SU-DHL-6 (cell line): ENCODE measurements at regions not wholly inside any gene's neighbourhood (a gene's known extent, or its start where the extent isn't known, plus 50 kb on each side); places are given as distances from the start of the nearest gene placed in this dataset.

Experiments
- H2AFZ ChIP-seq: fragments of 200-600 bp; sonication (generic); 2 replicates; pipeline ENCODE4 v1.6.1; 2014; ENCODE audit warnings: low read depth, mild to moderate bottlenecking, moderate library complexity, mixed read lengths, antibody characterized with exemption, low read length; ENCODE audit not compliant: severe bottlenecking
- H3F3A ChIP-seq: fragments of 200-600 bp; shearing (Covaris generic); 2 replicates; pipeline ENCODE4 v1.6.0; 2016; ENCODE audit warnings: antibody characterized with exemption, mild to moderate bottlenecking; ENCODE audit not compliant: insufficient read depth
- H3K27ac ChIP-seq: fragments of 200-600 bp; sonication (generic); 2 replicates; pipeline ENCODE4 v1.5.1; 2016; ENCODE audit warnings: low read depth, mild to moderate bottlenecking, low read length, moderate library complexity, mixed read lengths
- H3K27me3 ChIP-seq: fragments of 200-600 bp; sonication (generic), shearing (Covaris generic); 2 replicates; pipeline ENCODE4 v1.6.0; 2014; ENCODE audit warnings: mild to moderate bottlenecking, low read length
- H3K36me3 ChIP-seq: fragments of 200-600 bp; sonication (generic); 2 replicates; pipeline ENCODE4 v1.6.1; 2014; ENCODE audit warnings: mild to moderate bottlenecking, low read length, mixed read lengths
- H3K4me2 ChIP-seq: fragments of 300-600, 200-600 bp; shearing (Covaris generic), sonication (generic); 2 replicates; pipeline ENCODE4 v1.6.0; 2014; ENCODE audit warnings: low read length, low read depth, mild to moderate bottlenecking; ENCODE audit not compliant: poor library complexity, severe bottlenecking
- H3K4me3 ChIP-seq: fragments of 200-600 bp; sonication (generic); 2 replicates; pipeline ENCODE4 v1.5.1; 2014; ENCODE audit warnings: antibody characterized with exemption, low read length, mild to moderate bottlenecking, mixed read lengths; ENCODE audit not compliant: insufficient read depth, poor library complexity, severe bottlenecking
- H3K79me2 ChIP-seq: fragments of 200-600 bp; sonication (generic); 2 replicates; pipeline ENCODE4 v1.6.1; 2014; ENCODE audit warnings: mild to moderate bottlenecking, low read length, moderate library complexity; ENCODE audit not compliant: insufficient read depth
- H3K9ac ChIP-seq: fragments of 200-600 bp; sonication (generic); 2 replicates; pipeline ENCODE4 v1.7.0; 2014; ENCODE audit warnings: mild to moderate bottlenecking, low read length
- H3K9me2 ChIP-seq: fragments of 200-600 bp; sonication (generic); replicated peaks from 2 replicates; pipeline ENCODE4 v1.6.1; 2014; ENCODE audit warnings: low read length; ENCODE audit not compliant: insufficient read depth
- H3K9me3 ChIP-seq: fragments of 200-600 bp; sonication (generic); 2 replicates; pipeline ENCODE4 v1.6.1; 2014; ENCODE audit warnings: low read length, mixed read lengths; ENCODE audit not compliant: insufficient read depth
- H4K20me1 ChIP-seq: fragments of 200-600 bp; sonication (generic); 2 replicates; pipeline ENCODE4 v1.6.1; 2014; ENCODE audit warnings: low read depth, mild to moderate bottlenecking, antibody characterized with exemption, low read length, moderate library complexity, mixed read lengths
- CTCF ChIP-seq: fragments of 200-600 bp; sonication (generic); IDR thresholded peaks from one replicate; pipeline ENCODE4 v1.5.1; 2017; ENCODE audit warnings: antibody characterized with exemption, mild to moderate bottlenecking, low read length, moderate library complexity; ENCODE audit not compliant: insufficient read depth, poor library complexity, severe bottlenecking
- EZH2phosphoT487 ChIP-seq: fragments of 200-600 bp; sonication (generic), shearing (Covaris generic); conservative IDR thresholded peaks from 2 replicates; pipeline ENCODE4 v1.6.1; 2018; ENCODE audit warnings: mild to moderate bottlenecking, antibody characterized with exemption, low read length, moderate library complexity, mixed read lengths

GRCh38 chr5:133830911-133831310, 137.5 kb downstream of the C5orf15 start:
- no peaks in the 10 kb centered on the region for H3F3A ChIP-seq
- no peak overlapping the region for H3K4me2 ChIP-seq
- TF ChIP-seq EZH2phosphoT487 (no peak), CTCF (no peak)
- no peaks in the 10 kb centered on the region for H4K20me1 ChIP-seq
- H3K27ac ChIP-seq: no peak overlapping the region
- H3K9me2 ChIP-seq: no peaks in the 10 kb centered on the region
- H3K9ac ChIP-seq: no peak overlapping the region
- no peak overlapping the region for H3K4me3 ChIP-seq
- H3K9me3 ChIP-seq: no peaks in the 10 kb centered on the region
- H3K36me3 ChIP-seq: no peaks in the 10 kb centered on the region
- no peak overlapping the region for H2AFZ ChIP-seq
- H3K79me2 ChIP-seq: no peaks in the 10 kb centered on the region
- no peaks in the 10 kb centered on the region for H3K27me3 ChIP-seq

- no peaks in the 10 kb centered on the region for H3K9me2 ChIP-seq
- H3K79me2 ChIP-seq: no peaks in the 10 kb centered on the region
- H2AFZ ChIP-seq: no peak overlapping the region
- no peaks in the 10 kb centered on the region for H3F3A ChIP-seq
- no peak overlapping the region for H3K27ac ChIP-seq
- H4K20me1 ChIP-seq: no peaks in the 10 kb centered on the region
- TF ChIP-seq CTCF: no peak
- no peak for TF ChIP-seq EZH2phosphoT487
- no peak overlapping the region for H3K4me2 ChIP-seq
- no peaks in the 10 kb centered on the region for H3K27me3 ChIP-seq
- H3K36me3 ChIP-seq: no peaks in the 10 kb centered on the region
- no peak overlapping the region for H3K4me3 ChIP-seq
- H3K9me3 ChIP-seq: no peaks in the 10 kb centered on the region
- no peak overlapping the region for H3K9ac ChIP-seq
Observed at GRCh38 chr5:133830281-133830680, 138.1 kb downstream of the C5orf15 start.

GRCh38 chr5:133829786-133830185, 138.6 kb downstream of the C5orf15 start:
- H3K36me3 ChIP-seq: no peaks in the 10 kb centered on the region
- no peaks in the 10 kb centered on the region for H3K27me3 ChIP-seq
- H2AFZ ChIP-seq: no peak overlapping the region
- no peaks in the 10 kb centered on the region for H3K9me2 ChIP-seq
- H3K9ac ChIP-seq: no peak overlapping the region
- H3K4me3 ChIP-seq: no peak overlapping the region
- H3K27ac ChIP-seq: no peak overlapping the region
- H4K20me1 ChIP-seq: no peaks in the 10 kb centered on the region
- H3F3A ChIP-seq: no peaks in the 10 kb centered on the region
- no peaks in the 10 kb centered on the region for H3K9me3 ChIP-seq
- H3K79me2 ChIP-seq: no peaks in the 10 kb centered on the region
- TF ChIP-seq CTCF: no peak
- no peak for TF ChIP-seq EZH2phosphoT487
- H3K4me2 ChIP-seq: no peak overlapping the region

- no peaks in the 10 kb centered on the region for H3F3A ChIP-seq
- H3K36me3 ChIP-seq: no peaks in the 10 kb centered on the region
- TF ChIP-seq CTCF: no peak
- no peak overlapping the region for H3K4me3 ChIP-seq
- H3K9me2 ChIP-seq: no peaks in the 10 kb centered on the region
- no peaks in the 10 kb centered on the region for H3K9me3 ChIP-seq
- no peak overlapping the region for H3K4me2 ChIP-seq
- H3K79me2 ChIP-seq: no peaks in the 10 kb centered on the region
- no peaks in the 10 kb centered on the region for H3K27me3 ChIP-seq
- H4K20me1 ChIP-seq: no peaks in the 10 kb centered on the region
- no peak overlapping the region for H2AFZ ChIP-seq
- H3K9ac ChIP-seq: no peak overlapping the region
- H3K27ac ChIP-seq: no peak overlapping the region
Observed at GRCh38 chr5:133828722-133829121, 139.7 kb downstream of the C5orf15 start.
